DMS79 treated with DMSO at 0.1 percent for 48 hours (cell line): ENCODE measurements at regions not wholly inside any gene's neighbourhood (a gene's known extent, or its start where the extent isn't known, plus 50 kb on each side); places are given as distances from the start of the nearest gene placed in this dataset.
"Not testable (repeated sequence)": the region's sequence is repeated elsewhere in the genome, so short reads cannot be mapped to it uniquely, and the experiment has no call there.

ENCODE experiments used
- DNase-seq: peaks from one replicate; lab custom pipeline; 2025; lab: John Stamatoyannopoulos, UW

DNA sequence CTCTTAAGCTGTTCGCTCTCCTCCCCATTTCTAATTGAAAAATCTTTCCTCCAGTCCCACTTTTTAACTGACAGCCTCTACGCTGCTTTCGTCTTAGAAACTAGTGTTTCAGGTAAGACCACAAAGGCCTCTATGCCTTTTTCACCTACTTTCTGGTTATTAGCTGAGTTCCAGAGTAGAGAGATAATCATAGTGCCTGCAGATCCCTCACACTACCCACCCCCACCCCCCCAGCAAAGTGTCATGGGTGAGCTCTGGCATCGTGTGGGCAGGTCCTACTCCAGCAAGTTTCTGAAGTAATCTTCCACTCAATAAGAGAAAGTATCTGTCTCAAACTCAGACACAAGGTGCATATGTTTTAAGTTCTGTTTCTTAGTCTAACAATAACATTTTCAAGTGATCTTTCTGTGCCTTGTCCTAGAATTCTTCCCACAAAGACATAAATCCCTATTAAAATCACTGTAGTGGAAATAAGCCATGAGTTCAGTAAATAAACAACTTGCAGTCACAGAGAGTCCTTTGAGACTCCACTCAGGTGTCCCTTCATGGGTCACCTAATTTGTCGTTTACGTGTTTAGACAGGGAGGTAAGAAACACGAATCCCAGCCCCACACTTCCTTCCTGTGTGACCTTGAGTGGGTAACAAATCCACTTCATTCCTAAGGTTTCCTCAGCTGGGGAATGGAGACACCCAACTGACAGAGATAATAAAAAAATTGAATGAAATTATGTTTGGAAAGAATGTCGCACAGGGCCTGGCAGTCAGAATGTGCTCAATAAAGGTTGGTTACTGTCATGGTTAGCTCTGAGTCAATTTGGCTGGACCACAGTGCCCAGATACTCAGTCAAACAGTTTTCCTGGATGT, 228.9 kb upstream of the CAND1 start:
- peak; percentile 24 for DNase-seq

DNA sequence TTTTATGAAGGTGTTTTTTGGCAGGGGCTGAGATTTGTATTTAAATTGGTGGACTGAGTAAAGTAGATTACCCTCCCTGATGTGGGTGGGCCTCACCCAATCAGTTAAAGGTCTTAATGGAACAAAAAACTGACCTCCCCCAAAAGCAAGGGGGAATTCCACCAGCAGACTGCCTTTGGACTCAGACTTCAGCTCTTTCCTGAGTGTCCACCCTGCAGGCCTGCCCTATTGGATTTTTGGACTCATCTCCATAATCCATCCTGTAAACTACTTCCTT, 228.4 kb upstream of the CAND1 start:
- no peak for DNase-seq

DNA sequence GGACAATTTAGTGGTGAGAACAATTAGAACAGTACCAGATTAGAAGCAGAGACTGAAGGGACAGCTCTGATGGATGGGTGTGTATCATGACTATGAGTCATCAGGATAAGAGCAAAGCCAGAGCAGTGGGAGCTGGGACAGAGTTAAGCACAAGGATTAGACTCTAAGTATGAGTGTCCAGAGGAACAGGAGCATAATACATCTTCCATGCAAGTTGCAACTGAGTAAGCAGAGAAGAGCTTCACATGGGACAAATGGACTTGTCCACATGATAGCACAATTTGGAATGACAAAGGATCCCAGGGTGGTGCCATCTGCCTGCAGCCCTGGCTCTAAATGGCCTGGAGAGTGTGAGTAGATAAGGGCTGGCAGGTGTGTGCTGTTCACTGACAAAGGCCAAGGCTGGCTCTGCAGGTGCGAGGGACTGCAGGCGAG, 226.4 kb upstream of the CAND1 start:
- DNase-seq = peak; percentile 44

DNA sequence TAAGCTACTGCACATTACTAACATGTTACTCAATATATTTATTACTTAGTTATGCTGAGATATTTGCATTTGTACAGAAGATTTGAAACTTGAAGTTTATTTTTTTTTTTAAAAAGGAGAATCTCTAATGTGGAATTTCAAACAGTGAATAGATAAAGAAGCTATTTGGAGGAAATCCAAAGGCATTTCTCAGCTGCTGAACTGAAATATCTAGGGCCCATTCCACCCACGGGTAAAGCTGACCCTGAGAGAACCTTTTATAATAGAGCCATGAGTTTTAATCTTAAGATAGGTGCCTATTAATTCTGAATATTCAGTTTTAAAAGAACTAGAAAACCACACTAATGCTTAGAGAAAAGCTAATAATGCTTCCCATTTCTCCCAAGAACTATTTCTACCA, 225.4 kb upstream of the CAND1 start:
- no peak for DNase-seq

DNA sequence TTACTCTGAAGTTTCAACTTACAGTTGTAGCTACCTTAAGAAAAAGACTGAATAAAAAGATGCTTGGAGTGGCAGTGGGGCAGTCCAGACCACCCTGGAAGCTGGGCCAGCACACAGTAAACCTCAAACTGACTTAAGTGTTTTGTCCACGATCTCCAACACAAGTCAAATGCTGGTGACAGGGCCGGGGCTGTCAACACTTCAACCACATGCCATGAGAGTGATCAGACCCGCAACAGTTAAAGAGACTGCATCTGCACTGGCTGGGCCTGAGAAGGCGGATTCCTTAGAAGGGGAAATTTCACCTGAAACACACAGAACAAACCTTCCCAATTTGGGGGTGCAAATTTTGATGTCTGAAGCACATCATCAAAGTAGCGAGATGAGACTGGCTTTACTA, 223.5 kb upstream of the CAND1 start:
- DNase-seq = no peak

DNA sequence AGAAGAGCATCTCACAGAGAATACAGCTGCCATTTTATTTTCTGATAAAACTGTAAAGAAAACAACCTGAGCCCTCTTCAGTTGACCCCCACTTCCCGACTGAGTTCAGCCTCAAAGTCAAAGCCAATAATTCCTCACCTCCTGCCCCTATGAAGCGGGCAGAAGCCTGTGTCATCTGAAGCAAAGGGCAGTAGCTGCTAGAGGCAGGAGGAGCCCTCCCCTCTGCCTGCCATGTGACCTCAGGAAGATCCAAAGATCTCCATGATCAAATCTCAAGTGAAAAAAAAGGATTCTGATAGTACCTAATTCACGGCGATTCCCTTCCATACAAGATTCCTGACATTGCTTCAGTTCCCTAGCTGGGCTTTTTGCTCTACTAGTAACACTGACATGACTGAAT, 223.1 kb upstream of the CAND1 start:
- DNase-seq = no peak

DNA sequence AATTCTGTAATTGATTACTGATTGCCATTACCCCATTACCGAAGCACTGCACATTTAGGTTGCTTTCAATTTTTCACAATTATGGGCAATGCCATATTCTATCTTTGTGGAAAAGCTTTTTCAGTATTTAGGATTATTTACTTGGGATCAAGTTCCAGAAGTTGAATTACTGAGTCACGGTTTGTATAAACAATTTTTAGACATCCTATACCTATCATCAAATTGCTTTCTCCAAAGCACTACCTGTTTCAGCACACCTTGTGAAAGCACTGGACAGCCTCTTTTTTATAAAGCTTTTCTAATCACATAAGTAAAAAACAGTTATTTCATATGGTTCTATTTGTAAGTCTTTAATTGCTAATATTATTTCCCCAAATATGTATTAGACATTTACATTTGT, 221.5 kb upstream of the CAND1 start:
- no peak for DNase-seq

DNA sequence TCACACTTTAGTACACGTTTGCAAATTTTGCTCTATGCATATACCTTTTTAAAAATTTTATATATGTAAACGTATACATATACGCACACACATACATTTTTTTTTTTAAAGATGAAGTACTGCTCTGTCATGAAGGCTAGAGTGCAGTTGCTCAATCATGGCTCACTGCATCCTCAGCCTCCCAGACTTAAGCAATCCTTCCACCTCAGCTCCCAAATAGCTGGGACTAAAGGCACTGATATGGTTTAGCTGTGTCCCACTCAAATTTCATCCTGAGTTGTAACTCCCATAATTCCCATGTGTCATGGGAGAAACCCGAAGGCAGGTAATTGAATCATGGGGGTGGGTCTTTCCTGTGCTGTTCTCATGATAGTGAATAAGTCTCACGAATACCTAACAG, 220.8 kb upstream of the CAND1 start:
- no peak for DNase-seq

DNA sequence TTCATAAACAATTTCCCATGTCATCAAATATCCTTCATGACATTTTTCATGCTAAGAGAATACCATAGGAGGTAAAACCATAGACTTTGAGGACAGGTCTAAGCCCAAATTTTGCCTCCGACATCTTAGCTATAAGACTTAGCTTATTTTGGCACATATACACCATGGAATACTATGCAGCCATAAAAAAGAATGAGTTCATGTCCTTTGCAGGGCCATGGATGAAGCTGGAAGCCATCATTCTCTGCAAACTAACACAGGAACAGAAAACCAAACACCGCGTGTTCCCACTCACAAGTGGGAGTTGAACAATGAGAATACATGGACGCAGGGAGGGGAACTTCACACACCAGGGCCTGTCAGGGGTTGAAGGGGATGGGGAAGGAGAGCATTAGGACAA, 220.0 kb upstream of the CAND1 start:
- not testable (repeated sequence) for DNase-seq

DNA sequence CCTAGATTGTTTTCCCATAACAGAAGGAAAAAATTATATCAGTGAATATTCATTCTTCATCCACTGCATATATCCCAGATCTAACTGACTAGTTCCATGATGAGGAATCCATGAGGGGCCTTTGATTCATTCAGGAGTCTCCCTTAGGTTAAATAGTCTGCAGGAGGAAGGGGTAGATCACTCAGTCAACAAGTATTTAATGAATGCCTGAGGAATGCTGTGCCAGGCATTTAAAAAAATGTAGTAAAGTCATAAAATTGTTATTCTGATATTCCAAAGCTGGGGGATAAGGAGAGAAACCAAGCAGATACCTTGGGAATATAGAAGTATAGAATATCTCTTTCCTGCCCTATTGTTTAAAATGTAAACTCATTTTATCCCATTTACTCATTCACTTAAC, 216.2 kb upstream of the CAND1 start:
- no peak for DNase-seq

DNA sequence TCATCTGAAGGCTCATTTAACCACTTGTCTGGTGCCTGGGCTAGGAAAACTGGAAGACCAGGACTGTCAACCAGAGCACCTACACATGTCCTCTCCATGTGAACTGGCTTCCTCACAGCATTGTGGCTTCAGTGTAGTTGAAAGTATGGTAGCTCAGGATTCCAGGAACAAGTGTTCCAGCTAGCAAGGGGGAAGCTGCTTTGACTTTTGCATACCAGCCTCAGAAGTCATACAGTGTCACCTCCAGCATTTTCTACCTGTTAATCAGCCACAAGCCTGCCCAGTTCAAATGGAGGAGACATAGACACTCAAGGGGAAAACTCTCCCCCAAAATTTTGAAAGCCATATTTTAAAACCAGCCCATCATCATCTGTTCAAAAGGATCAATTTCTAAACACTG, 212.8 kb upstream of the CAND1 start:
- no peak for DNase-seq

DNA sequence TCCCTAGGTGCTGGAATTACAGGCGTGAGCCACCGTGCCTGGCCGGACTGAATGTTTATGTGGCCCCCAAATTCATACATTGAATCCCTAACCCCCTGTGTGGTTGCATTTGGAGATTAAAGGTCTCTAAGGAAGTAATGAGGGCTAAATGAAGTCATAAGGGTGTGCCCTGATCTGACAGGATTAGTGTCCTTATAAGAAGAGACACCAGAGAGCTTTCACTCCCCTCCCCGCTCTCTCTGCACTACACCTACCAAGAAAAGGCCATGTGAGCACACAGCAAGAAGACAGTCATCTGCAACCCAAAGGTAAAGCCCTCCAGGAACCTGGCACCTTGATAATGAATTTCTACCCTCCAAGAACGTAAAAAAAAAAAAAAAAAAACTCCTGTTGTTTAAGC, 212.1 kb upstream of the CAND1 start:
- no peak for DNase-seq

DNA sequence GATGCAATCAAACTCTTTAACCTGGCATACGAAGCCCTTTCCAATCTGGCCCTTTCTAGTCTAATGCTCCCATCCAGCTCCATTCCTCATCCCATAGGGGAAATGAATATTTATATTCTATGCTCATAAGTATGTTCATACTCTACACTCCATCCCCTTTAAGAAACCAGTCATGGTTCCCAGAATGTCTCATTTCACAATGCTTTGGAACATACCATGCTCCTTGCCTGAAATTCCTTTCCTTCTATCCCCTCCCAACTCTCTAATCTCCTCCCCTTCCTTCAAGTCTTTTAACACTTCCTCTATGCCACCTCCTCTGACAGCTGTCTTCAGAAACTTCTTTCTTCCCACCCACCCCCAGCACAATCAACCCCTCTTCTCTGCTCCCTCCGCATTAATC, 207.0 kb upstream of the CAND1 start:
- DNase-seq = no peak

DNA sequence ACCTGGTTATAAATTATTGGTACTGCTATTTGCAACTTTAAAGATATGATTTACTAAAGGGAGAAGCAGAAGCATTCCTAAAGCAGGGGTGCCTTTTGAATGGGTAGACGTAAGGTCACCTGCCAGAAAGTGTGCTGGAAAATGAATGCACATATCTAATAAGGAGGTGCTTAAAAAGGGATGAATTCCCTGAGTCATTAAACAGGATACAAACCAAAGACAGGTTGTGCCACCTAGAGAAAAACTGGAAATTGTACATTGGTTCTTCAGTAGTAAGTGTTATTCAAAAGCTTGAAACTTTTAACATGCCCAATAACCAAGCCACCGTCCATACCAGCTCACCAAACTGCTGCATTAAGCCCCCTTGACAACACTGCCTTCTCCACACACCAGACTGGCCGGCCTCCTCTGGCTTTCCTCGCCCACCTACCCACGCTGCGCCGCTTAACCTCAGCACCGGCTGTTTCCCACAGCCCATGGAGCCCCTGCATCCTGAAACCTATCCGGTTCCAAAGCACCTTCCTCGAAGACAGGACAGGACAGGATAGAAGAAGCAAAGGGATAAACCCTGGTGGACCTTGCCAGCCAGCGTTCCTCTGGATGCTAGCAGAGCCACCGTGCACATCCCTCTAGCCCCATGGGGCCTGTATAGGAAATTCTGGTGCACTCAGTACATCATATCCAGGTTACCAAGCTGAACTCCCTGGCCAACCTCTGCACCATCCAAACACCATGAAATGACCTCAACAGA, 201.5 kb upstream of the CAND1 start:
- peak; percentile 18 for DNase-seq

DNA sequence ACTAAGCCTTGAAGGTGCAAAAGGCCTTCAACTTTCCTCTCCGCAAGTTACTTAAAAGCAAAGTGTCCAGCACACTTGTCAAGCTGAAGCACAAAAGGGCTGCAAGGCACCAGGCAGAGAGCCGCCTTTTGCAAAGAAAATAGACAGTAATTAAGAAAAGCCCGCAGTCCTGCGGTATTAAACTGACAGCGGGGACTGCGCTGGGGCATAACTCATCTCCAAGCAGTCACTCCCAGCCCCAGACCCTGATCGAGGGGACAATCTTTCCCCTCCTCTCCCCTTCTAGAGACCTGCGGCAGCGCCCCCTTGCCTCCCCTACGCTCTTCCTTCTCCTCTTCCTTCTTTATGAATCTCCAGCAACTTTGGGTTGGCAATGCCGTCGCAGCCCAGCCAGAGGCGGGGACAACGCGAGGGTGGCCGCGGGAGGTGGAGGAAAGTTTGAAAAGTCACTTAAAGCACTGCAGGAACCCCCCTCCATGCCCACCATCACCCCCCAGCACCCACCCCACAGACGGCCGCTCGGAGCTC, 200.9 kb upstream of the CAND1 start:
- DNase-seq = peak; percentile 7

DNA sequence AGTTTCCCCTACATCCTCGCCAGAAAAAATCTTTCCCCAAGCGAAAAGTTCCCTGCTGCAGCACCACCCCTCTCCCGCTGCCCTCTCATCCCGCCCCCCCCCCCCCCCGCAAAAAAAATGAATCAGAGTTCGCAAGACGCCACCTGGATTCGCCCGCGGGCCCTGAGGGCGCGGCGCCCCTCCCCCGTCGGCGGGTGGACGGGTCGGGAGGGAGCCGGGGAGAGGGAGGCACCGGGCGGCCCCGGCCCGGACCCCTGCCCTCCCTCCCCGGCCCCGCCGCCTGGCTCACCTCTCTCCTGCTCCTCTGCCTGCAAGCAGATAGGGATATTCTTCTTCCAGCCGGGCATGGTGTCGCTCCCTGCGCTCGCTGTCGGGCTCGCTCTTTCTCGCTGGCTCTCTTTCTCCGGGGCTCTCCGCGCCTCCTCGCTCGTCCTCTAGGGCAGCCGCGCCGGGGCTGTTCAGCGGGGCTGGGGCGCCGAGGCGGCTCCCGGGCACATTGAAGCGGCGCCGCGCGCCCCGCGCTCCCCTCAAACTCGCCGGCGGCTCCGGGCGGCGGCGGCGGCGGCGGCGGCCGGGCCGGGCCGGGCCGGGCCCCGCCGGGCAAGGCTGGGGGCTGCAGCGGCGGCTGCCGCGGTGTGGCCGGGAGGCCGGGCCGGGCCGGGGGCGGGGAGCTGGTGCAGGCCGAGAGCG, 200.3 kb upstream of the CAND1 start:
- peak; percentile 15 for DNase-seq

DNA sequence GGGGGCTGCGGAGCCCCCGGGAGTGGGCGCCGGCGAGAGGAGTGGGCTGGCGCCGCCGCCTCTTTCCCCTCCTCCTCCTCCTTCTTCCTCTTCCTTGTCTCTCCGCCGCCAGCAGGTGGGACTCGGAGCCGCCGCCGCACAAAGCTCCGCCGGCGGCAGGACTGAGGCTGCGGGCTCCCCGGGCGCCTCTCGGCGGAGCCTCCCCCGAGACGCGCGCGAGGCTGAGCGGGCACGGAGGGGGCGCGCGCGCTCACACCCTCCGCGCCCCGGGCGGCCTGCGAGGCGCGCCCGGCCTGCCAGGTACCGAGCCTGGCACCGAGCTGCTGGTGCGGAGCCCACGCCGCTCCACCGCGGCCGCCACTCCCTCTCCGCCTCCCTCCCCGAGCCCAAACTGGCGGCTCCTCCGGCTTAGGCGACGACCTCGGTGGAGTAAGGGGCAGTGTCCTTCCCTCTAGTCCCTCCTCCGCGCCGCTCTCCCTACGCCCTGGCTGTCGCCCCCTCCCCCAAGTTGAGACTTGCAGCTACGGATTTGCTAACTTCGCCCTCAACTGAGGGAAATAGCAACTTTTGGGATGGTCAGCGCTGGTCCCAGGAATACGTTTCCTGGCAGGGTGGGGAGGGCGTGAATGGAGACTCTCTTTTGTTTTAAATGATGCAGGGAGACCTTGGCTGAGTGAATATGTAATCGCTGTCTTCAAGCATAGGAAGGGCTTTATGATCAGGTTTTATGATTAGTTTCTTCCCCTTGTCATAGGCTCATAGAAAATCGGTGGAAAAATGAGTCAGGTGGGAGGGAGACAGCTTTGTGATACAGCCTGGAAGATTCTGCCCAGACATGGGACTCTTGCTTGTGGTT, 199.5 kb upstream of the CAND1 start:
- DNase-seq = no peak

DNA sequence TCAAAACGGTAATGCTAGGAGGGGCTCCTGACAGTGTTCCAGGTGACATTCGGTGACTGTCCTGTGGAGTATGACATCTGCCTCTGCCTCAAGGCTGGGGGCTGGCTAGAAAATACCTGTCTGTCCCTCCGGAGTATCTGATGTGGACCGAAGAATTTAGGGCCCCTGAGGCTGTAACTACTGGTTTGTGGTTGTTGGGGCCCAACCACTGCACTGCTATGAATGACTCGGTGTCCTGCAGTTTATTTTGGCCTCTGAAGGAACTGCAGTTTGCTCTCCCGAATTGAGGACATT, 198.9 kb upstream of the CAND1 start:
- no peak for DNase-seq

DNA sequence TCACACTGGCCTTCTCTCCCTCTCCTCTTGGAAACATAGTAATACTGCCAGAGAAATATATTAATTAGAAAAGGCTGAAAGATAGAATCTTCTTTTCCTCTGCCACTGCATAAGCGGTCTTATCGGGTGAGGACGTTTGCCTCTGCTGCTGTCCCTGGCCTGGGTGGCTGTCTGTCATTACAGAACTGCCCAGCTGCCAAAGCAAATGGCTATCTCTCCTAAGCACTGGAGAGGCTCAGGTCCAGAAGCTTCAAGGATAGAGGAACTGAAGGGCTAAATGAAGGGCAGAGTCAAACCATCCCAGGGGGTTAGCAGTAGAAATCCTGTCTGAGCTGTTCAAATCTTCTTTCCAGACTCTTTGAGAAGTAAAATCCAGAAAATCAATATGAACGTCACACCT, 198.6 kb upstream of the CAND1 start:
- no peak for DNase-seq

DNA sequence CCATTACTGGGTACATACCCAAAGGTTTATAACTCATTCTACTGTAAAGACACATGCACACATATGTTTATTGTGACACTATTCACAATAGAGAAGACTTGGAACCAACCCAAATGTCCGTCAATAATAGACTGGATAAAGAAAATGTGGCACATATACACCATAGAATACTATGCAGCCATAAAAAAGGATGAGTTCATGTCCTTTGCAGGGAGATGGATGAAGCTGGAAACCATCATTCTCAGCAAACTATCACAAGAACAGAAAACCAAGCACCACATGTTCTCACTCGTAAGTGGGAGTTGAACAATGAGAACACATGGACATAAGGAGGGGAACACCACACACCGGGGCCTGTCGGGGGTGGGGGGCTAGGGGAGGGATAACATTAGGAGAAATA, 196.9 kb upstream of the CAND1 start:
- not testable (repeated sequence) for DNase-seq

DNA sequence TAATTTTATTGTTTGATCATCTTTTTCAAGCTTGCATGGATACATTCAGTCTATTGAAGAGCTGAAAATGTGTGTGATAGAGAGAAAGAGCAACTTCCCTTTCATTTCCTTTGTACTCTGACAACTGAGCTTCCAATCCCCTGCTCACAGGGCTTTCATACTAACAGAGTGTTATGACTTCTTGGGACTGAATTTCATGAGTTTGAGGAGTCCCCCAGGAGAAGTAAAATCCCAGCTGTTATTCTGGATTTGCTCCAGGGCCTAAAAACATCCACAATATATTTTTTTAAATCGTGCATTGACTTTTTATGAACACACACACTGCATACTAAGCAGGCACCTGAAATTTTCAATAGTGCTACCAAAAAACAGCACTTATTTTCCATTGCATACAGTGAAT, 195.8 kb upstream of the CAND1 start:
- no peak for DNase-seq

DNA sequence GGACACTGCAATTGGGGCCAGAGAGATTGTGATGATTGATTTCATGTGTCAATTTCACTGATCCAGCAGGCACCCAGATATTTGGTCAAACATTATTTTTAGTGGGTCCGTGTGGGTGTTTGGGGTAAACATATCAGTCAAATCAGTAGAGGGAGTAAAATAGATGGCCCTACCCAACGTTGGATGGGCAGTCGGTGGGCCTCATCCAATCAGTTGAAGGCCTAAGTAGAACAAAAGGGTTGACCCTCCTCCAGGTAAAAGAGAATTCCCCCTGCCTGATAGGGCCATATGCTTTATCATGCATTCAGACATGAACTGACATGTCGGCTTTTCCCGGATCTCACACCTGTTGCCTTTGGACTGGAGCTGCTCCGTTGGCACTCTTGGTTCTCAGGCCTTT, 195.1 kb upstream of the CAND1 start:
- no peak for DNase-seq
